ENCODE measurements at regions not wholly inside any gene's neighbourhood (a gene's known extent, or its start where the extent isn't known, plus 50 kb on each side); places are given as distances from the start of the nearest gene placed in this dataset.

DNA sequence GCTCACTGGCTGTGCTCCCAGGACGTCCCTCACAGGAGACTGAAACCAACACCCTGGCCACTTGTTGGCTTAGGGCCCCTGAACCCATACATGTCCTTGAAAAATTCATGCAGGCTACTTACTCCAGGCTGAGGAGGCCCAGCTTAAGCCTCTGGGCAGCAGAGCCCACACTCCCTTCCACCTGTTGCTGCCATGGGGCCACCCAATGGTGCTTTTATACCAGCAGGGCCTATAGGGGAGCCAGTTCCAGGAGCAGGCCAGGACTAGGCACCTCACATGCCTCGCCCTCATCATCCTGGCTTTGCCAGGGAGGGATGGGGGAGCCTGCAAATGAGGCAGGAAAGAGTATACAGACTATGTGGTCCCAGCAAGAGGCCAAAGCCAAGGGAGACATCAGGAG, 181.7 kb upstream of the NECTIN1 start:
- TF ChIP-seq, protein P1, sequence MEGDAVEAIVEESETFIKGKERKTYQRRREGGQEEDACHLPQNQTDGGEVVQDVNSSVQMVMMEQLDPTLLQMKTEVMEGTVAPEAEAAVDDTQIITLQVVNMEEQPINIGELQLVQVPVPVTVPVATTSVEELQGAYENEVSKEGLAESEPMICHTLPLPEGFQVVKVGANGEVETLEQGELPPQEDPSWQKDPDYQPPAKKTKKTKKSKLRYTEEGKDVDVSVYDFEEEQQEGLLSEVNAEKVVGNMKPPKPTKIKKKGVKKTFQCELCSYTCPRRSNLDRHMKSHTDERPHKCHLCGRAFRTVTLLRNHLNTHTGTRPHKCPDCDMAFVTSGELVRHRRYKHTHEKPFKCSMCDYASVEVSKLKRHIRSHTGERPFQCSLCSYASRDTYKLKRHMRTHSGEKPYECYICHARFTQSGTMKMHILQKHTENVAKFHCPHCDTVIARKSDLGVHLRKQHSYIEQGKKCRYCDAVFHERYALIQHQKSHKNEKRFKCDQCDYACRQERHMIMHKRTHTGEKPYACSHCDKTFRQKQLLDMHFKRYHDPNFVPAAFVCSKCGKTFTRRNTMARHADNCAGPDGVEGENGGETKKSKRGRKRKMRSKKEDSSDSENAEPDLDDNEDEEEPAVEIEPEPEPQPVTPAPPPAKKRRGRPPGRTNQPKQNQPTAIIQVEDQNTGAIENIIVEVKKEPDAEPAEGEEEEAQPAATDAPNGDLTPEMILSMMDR (IDR thresholded peaks at IDR 0.05): no peak
- no peak for TF ChIP-seq POLR2A (IDR thresholded peaks at IDR 0.05)
- no peak for TF ChIP-seq POLR2AphosphoS5 (IDR thresholded peaks at IDR 0.05)

All from prostate gland (tissue), 2 donors.